ENCODE measurements at regions not wholly inside any gene's neighbourhood (a gene's known extent, or its start where the extent isn't known, plus 50 kb on each side); places are given as distances from the start of the nearest gene placed in this dataset.

GRCh38 chr10:105742923-105743322 lies 1101.8 kb downstream of the SORCS3 start:
- no peak for TF ChIP-seq SP1 (CRISPR knock-in tag; conservative IDR thresholded peaks at IDR 0.05)
- TF ChIP-seq, protein P1, sequence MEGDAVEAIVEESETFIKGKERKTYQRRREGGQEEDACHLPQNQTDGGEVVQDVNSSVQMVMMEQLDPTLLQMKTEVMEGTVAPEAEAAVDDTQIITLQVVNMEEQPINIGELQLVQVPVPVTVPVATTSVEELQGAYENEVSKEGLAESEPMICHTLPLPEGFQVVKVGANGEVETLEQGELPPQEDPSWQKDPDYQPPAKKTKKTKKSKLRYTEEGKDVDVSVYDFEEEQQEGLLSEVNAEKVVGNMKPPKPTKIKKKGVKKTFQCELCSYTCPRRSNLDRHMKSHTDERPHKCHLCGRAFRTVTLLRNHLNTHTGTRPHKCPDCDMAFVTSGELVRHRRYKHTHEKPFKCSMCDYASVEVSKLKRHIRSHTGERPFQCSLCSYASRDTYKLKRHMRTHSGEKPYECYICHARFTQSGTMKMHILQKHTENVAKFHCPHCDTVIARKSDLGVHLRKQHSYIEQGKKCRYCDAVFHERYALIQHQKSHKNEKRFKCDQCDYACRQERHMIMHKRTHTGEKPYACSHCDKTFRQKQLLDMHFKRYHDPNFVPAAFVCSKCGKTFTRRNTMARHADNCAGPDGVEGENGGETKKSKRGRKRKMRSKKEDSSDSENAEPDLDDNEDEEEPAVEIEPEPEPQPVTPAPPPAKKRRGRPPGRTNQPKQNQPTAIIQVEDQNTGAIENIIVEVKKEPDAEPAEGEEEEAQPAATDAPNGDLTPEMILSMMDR (IDR thresholded peaks at IDR 0.05), result no peak
- no peak for TF ChIP-seq E2F4 (CRISPR knock-in tag; IDR thresholded peaks at IDR 0.05; ENCODE audit: borderline replicate concordance, low read depth)
- TF ChIP-seq GTF2I (CRISPR knock-in tag; conservative IDR thresholded peaks at IDR 0.05), result no peak
- TF ChIP-seq ZNF263 (CRISPR knock-in tag; IDR thresholded peaks at IDR 0.05; ENCODE audit: low read depth), result no peak
